Fibroblast of skin of abdomen (primary cell): ENCODE measurements at regions not wholly inside any gene's neighbourhood (a gene's known extent, or its start where the extent isn't known, plus 50 kb on each side); places are given as distances from the start of the nearest gene placed in this dataset.
"Not testable (repeated sequence)": the region's sequence is repeated elsewhere in the genome, so short reads cannot be mapped to it uniquely, and the experiment has no call there.

Source experiments
- DNase-seq: peaks from one replicate; pipeline ENCODE4 v3.0.0-alpha.2; 2013

GRCh38 chr2:122074201-122074600 lies 318.8 kb downstream of the TSN start:
- no peak for DNase-seq

DNA sequence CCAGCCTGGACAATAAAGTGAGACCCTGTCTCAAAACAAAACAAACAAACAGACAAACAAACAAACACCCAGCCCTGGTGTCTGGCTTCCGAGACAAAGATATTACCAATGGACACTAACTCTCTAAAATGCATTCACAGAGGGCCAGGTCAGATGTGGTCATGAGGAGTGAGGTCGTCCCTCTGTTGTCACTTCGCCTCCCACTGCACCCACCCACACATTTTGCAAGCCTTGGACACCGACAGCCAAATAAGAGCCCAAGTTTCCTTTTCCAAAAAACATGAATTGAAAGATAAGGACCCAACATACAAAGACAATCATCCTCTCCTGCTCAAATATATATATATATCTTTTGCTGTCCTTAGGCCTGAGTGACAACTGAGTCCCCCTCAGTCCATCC lies 319.9 kb downstream of the TSN start:
- no peak for DNase-seq

DNA sequence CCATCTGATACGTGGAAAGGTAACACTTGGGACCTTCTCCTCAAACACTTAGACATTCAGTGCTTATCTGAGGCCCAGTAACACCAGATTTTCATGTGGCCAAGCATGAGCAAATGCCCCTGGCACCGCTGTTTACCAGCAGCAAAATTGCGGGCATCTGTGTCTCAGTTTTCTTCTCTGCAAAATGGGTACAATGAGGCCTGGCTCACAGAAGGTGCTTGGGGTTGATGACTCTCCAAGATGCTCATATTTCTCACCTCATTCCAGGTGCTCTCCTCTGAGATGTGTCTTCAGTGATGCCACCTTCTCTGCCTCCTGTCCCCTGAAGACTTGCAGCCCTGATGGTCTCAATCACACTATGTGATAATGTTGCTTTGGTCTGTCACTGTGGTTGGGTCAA lies 321.7 kb downstream of the TSN start:
- no peak for DNase-seq

DNA sequence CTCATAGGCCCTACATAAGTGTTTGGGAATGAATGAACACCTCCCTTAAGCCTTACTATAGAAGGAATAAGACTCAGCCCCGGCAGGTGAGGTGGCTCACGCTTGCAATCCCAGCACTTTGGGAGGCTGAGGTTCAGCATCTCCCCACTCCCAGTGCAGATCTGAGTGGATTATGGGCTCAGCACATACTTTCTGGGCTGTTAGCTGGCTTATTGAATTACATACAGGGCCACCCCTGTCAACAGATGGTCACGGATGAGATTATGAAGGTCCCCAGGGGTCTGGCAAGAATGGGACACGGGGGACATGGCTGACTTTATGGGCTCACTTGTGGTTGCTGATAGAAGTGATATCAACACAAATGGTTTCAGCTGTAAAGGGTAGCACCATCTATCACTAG lies 322.3 kb downstream of the TSN start:
- DNase-seq: no peak

- DNase-seq: peak; percentile 49
Observed at GRCh38 chr2:122078451-122078850, 323.0 kb downstream of the TSN start.

- DNase-seq: no peak
Observed at GRCh38 chr2:122079844-122080243, 324.4 kb downstream of the TSN start.

DNA sequence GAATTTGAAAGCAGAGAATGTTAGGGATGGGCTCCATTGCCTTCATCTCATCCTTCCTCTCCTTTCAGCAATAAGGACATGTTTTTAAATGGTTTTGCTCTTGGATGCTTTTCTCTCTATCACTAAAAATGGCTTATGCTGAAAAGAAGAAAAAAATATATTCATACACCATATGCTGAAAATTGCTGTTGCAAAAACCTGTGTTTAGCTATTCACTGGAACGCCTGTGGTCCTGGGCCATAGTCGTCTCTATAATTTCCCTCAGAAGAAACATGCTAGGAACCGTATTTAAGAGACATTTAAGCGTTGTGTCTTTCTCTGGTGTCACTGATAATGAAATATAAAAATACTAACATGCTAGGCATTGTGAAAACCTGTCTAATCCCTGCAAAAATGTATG lies 324.9 kb downstream of the TSN start:
- DNase-seq: no peak

- no peak for DNase-seq
Observed at GRCh38 chr2:122080871-122081270, 325.4 kb downstream of the TSN start.

GRCh38 chr2:122081751-122082150 lies 326.3 kb downstream of the TSN start:
- DNase-seq: no peak

GRCh38 chr2:122083256-122084048 lies 328.0 kb downstream of the TSN start:
- no peak for DNase-seq

- not testable (repeated sequence) for DNase-seq
Observed at GRCh38 chr2:122085672-122086071, 330.2 kb downstream of the TSN start.

DNA sequence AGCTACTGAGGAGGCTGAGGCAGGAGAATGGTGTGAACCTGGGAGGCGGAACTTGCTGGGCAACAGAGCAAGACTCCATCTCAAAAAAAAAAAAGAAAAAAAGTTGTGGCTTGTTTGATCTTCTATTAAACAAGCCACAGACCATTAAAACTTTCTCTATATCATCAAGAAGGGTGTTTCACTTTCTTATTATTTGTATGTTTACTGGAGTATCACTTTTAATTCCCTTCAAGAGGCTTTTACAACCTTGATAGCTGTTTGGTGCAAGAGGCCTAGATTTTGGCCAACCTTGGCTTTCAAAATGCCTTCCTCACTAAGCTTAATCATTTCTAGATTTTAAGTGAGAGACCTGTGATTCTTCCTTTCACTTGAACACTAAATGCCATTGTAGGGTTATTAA lies 339.1 kb downstream of the TSN start:
- no peak for DNase-seq

DNA sequence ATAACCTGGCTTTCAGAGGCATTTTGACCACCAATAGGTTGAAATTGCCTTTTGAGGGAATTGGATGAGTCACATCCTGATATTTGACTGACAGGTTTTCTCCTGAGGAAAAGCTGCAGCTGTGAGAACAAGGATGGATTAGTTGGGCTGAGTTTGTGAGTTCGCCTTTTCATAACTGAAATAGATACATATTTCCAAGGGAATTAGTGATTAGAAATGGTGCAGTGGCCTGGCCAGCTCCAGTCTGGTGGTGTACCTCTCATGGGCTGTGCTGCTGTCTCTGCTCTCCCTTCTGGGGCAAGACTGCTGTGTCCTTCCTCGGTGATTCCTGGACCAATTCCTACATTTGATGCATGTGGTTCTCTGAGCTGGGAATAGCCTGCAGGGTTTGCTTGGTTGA lies 341.3 kb downstream of the TSN start:
- DNase-seq: no peak

GRCh38 chr2:122098306-122098705 lies 342.9 kb downstream of the TSN start:
- DNase-seq: peak; percentile 1

DNA sequence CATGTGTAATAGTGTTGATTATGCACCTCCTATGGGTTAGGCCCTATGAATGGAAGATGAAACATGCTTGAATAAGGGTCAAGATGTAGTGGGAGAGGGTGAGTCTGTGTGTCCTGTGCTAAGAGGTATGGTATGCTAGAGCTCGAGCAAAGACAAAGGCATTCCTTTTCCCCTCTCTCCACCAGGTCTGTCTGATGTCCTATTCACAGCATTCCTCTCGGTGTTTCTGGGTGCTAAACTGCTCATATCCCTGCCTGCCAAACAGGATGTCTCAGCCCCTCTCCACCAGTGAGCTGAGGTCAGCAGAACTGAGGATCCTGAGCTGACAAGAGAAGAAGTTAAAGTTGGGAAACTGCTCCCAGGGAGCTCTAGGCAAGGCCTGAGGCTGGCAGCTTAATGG lies 344.9 kb downstream of the TSN start:
- DNase-seq: peak; percentile 30

GRCh38 chr2:122100756-122101155 lies 345.3 kb downstream of the TSN start:
- no peak for DNase-seq

DNA sequence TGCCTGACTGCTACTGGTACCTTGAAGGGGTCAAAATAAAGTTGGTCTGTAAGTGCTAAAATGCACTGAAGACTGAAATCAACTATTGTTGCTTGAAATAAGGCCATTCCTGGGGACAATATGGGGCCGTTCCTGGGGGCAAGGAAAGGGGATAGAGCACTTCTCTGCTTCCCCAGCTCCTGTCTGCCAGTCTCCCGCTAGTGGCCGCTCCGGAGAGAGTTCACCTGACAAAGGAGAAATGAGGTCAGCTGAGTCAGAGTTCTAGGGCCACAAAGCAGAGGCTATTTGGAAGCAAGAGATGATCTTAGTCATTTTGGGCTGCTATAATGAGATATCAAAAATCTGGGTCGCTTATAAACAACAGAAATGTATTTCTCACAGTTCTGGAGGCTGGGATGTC lies 345.9 kb downstream of the TSN start:
- no peak for DNase-seq

- DNase-seq: no peak
Observed at GRCh38 chr2:122105171-122105876, 349.9 kb downstream of the TSN start.

DNA sequence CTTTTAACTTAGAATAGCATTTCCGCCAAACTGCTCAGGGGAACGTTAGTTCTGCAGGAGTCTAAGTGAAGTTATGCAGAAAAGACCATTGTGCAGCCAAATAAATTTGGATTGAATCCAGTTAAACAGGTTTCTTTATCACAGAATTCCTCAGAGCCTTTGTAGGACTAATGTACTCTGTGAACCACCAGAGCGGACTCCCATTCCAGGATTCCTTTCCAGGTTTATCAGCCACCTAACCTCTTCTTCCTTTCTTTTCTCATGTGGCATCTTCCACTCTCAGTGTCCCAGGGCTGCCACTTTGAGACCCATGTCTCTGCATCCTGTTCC lies 350.4 kb downstream of the TSN start:
- DNase-seq: no peak

- DNase-seq: no peak
Observed at GRCh38 chr2:122108186-122108585, 352.7 kb downstream of the TSN start.

DNA sequence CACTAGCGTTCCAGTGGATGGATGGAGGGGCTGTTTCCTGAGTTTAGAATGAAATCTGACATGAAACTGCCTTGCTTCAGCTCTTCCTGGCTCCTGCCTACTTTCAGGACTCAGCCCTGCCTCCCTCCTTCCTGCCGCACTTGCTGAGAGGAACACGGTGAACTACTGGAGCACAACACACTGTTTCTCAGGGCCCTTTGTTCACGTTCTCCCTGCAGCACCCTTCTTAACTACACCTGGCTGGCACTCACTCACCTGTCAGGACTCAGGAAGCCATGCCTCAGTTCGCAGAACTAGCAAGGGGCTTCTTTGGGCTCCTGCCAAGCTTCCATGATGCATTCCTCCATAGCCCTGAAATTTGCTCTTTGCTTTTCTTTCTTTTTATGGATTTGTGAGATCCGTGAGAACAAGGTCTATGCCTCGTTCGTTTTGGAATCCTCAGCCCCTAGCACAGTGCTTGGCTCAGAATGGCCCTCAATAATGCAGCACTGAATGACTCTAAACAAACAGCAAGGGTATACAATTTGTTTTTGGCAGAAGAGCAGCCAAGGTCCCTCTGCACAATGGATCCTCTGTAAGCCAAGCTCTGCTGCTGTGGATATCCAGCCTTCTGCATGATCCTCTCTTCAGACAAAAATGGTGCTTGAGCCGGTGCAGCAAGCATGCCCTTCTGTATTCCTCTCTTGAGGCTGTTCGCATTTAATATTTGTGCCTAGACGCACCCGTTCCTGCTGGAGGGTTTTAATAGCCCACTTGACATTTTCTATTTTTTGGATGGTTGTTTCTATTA lies 357.0 kb downstream of the TSN start:
- DNase-seq: no peak

GRCh38 chr2:122114421-122114820 lies 359.0 kb downstream of the TSN start:
- no peak for DNase-seq

GRCh38 chr2:122117371-122117770 lies 361.9 kb downstream of the TSN start:
- DNase-seq: no peak

- DNase-seq: no peak
Observed at GRCh38 chr2:122129399-122129798, 373.9 kb downstream of the TSN start.
